ENCODE measurements at regions not wholly inside any gene's neighbourhood (a gene's known extent, or its start where the extent isn't known, plus 50 kb on each side); places are given as distances from the start of the nearest gene placed in this dataset.

DNA sequence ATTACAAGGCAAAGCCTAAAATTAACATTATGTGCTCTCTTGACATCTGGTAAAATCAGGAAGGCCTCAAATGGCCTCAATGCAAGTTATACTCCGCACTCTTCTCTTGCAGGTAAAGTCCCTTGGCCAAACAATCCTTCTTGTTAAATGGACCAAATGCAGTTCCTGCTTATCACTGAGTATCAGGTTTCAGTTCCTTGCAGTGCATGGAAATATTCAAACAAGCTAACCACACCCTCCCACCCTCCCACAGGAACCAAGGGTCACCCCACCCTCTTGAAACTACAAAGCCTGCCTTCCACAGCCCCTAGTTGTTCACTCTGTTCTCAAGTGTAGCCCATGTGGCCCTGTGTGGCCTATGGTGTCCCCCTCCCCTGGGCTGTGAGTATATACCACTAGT is 171.9 kb upstream of the CADPS start:
- TF ChIP-seq CEBPB (IDR thresholded peaks at IDR 0.05; ENCODE audit: low read depth, low read length) (no peak), EZH2 (IDR thresholded peaks at IDR 0.05; ENCODE audit: low read depth, low read length, severe bottlenecking) (no peak), KDM5A (IDR thresholded peaks at IDR 0.05; ENCODE audit: low read length) (no peak), CHD1 (IDR thresholded peaks at IDR 0.05; ENCODE audit: low read depth, low read length) (no peak)
- TF ChIP-seq, protein P1, sequence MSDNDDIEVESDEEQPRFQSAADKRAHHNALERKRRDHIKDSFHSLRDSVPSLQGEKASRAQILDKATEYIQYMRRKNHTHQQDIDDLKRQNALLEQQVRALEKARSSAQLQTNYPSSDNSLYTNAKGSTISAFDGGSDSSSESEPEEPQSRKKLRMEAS (IDR thresholded peaks at IDR 0.05), result no peak
- TF ChIP-seq, protein P2, sequence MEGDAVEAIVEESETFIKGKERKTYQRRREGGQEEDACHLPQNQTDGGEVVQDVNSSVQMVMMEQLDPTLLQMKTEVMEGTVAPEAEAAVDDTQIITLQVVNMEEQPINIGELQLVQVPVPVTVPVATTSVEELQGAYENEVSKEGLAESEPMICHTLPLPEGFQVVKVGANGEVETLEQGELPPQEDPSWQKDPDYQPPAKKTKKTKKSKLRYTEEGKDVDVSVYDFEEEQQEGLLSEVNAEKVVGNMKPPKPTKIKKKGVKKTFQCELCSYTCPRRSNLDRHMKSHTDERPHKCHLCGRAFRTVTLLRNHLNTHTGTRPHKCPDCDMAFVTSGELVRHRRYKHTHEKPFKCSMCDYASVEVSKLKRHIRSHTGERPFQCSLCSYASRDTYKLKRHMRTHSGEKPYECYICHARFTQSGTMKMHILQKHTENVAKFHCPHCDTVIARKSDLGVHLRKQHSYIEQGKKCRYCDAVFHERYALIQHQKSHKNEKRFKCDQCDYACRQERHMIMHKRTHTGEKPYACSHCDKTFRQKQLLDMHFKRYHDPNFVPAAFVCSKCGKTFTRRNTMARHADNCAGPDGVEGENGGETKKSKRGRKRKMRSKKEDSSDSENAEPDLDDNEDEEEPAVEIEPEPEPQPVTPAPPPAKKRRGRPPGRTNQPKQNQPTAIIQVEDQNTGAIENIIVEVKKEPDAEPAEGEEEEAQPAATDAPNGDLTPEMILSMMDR (IDR thresholded peaks at IDR 0.05; ENCODE audit: control extremely low read depth in 1 of 3, insufficient read depth in 1 of 3, low read depth in 1 of 3, low read length in 3 of 3), result no peak
